Amygdala (tissue), 56 donors: ENCODE measurements at regions not wholly inside any gene's neighbourhood (a gene's known extent, or its start where the extent isn't known, plus 50 kb on each side); places are given as distances from the start of the nearest gene placed in this dataset.

Experiments used
- DNase-seq, 56 donors: peaks; one replicate each; lab custom pipeline; 2025; lab: John Stamatoyannopoulos, UW

DNA sequence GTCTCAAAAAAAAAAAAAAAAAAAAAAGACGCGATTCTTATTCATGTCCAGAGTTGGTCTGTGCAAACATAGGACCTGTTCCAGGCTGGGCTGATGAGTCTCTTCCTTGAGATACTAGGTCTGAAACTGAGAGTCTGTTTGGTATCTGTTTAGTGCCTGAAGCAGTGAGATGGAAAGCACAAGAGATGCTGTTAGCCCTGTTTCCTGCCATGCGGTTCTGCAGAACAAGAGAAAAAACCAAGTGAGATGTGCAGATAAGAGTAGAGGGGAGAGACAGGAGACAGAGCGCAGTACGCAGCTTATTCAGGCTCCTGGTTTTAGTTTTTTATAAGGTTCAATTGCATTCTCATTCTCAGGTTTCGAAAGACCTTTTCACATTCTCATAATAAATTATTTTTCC is 85.8 kb upstream of the PRKCQ start:
- no peak for DNase-seq

DNA sequence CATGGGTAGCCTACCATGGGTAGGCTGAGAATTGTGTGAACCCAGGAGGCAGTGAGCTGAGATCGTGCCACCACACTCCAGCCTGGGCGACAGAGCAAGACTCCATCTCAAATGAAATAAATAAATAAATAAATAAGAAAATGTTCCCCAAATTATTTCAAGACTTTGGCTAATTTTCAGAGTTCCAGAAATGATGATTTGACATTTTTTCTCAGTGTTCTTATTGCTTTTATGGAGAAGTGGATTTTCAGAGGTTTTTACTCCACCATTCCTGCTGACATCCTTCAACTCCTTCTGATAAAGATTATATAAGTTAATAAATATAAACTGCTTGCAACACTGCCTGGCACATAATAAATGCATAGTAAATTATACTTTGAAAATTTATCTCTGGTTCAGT is 80.4 kb upstream of the PRKCQ start:
- DNase-seq, result no peak

DNA sequence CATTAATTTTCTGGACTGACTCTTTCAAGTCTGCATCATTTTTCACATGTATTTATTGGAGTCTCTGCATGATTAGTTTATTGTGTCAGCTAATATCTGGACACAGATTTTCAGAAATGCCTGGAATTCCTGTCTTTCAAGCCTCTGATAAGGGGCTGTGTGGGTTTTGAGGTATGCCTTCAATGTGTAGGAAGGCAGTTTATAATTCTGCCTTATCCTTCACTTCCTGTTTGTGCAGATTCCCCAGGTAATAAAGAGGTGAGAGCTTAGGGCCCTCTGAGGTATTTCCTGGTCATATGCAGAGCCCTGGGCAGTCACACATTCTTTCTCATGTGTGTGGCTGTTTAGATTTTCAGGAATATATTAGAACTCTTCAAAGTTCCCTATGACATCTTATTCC is 79.4 kb upstream of the PRKCQ start:
- no peak for DNase-seq

DNA sequence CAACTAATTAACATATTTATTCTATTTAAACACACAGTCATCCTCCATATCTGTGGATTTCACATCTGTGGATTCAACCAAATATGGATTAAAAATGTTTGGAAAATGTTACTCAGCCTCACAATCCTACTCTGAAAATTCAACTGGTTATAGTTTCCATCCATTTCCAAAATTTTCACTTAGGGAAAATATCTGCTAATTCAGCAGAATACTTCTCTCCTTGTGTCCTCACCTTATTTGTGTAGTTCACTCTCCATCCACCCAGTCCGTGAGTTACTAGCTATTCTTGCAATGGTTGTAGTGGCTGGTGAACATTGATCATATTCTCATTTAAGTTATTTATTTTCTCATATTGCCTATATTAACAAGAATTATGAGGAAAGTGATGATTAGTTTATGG is 77.6 kb upstream of the PRKCQ start:
- DNase-seq, result no peak

DNA sequence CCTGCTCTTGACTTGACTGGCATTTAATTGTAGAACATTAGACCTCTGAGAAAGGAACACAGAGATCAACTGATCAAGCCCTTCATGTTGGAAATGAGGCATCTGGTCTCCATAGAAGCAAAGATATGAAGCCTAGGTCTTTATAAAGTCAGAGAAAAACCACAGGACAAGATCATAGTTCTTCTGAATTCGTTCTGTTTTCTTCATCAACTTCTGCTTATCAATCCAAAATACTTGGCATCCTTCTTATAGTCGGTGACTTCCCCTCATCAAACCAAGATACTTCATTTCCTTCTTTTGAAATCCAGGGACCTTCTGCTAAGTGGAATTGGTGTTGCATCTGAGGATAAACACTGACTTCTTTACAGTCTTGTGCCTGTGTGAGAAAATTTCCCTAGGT is 77.1 kb upstream of the PRKCQ start:
- no peak for DNase-seq

DNA sequence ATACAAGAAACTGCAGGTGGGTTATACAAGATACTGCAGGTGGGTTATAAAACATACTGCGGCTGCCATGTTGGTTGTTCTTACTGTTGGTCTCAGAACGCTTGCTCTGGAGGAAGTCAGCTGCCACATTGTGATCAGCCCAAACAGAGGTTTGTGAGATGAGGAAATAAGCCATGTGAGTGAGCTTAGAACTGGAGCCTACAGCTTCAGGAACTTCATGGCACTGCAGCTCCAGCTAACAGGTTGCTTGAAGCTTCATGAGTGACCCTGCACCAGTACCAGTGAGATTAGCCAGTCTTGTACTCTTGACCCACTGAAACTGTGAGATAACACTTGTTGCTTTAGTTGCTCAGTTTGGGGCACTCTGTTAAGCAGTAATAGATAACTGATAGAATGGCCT is 74.5 kb upstream of the PRKCQ start:
- no peak for DNase-seq

DNA sequence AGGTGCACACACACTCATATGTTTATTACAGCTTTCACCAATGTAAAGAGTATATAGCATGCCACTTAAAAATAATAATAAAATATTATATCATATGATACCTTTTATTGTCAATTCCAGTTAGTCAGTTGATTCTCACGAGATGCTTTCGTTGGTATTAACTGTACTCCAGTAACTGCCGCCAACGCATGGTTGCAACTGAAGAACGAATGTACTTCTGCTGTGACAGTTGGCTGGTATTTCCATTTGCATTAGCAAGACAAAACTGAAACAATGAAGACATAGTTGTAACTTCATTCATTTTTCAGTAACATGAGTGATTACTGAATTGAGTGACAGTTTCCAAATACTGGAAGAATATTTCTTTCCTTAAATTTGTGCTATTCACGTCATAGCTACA is 70.5 kb upstream of the PRKCQ start:
- no peak for DNase-seq

DNA sequence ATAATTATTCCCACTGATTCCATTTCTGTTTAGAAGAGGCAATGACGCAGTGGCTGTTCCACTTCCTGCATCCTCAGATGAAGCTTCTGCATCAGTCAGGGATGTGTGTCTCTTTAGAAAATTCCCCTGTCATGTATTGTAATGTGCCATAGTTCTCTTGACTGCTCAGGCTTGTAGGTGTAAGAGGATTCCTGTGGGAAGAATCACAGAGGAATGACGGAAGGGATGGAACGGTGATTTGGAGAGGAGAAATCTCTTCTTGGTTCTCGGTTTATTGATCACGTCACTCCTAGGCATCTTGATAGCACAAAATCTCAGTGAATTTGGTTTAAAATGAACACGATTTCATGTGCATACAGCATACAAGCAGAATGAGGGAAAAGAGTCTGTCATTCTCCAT is 69.8 kb upstream of the PRKCQ start:
- no peak for DNase-seq

DNA sequence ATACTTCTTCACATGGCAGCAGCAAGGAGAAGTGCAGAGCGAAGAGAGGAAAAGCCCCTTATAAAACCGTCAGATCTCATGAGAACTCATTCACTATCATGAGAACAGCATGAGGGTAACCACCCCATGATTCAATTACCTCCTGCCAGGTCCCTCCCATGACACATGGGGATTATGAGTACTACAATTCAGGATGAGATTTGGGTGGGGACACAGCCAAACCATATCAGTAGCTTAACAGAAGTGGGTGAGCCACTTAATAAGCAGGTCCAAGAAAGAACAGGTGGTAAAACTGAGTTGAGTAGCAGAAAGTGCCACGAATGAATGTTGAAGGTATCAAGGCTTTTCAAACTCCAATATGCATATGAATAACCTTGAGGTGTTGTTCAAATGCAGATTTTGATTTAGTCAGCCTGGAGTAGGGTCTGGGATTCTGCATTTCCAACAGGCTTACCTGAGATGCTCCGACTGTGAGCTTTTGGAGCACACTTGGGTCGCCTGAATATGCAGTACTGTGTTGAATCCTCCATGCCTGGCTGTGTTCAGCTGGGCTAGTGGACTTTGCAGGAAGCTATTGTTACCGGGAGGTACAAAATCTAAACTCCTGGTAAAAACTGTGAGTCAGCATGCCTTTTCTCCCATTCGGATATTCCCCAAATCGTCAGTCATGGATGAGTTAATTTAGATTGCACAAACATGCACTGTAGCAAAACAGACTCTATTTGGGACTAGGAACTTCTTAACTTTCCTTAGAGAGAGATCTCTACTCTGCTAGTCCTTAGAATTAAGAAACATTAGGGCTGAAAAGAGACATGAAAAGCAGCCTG is 69.0 kb upstream of the PRKCQ start:
- no peak for DNase-seq

DNA sequence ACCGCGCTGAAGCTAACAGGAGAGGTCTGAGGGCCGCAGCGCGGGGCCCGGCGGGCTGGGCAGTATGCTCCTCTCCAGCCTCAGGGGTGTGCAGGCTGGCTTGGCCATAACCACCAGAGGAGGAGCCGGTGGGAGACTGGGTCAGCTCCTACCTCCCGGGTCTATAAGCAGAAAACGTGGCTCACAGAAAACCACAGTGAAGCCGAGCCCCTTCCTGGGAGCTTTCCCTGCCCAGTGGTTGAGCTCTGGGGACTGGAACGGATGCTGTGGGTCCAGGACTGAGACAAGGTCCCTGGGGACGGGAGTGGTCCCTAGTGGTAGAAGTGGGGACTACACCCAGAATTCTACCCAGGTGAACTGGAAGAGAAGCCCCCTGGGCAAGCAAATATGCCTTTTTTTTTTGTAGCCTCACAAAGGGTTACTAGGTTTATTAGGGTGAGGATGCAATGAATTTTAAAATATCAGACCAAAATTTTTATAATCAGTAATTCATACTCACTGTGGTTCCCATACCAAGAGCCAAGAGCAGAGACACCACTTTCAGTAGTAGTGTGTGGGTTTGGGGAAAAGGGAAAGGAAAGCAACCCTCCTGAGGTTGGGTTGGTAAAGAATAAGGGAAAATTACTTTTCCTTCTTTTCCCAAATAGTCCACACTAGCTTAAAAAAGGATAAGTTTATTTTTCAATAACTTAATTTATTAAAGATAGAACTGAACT is 67.9 kb upstream of the PRKCQ start:
- peak in 45 of 56 donors; percentile 2 to 77 (median 36) for DNase-seq

DNA sequence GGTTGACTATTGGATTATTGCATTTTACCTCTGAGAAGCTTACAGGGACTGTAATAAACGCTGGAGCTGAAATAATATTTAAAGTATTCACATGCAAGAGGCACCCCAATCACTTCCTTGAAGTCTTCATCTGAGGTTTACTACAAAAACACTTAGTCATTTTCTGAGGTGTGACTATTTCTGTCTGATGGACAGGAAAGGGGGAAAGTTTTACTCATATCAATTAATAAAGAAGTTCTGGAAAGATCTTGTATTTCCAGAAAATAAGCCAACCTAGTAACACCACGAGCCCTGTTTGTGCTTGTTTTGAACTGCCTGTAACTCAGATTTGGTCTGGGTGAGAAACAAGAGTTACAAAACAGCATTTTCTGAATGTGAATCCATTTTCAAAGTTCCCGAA is 63.9 kb upstream of the PRKCQ start:
- no peak for DNase-seq

DNA sequence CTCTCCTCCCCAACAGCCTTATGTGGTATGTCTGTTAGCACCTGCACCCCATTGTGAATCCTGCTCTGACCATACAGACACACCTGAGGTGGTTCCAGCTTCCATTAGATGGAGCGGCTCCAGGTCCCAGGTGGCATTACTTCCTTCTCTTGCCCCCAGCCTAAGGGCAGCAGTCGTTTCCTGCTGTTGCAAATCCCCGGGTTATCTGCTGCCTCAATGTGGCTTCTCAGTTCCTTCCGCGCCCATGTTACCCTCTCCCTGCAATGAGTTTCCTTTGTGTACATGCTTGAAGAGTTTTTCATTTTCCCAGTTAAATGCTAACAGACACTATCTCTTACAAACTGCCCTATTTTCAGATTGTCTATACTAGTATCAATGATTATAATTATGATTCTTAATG is 62.8 kb upstream of the PRKCQ start:
- DNase-seq, result no peak

DNA sequence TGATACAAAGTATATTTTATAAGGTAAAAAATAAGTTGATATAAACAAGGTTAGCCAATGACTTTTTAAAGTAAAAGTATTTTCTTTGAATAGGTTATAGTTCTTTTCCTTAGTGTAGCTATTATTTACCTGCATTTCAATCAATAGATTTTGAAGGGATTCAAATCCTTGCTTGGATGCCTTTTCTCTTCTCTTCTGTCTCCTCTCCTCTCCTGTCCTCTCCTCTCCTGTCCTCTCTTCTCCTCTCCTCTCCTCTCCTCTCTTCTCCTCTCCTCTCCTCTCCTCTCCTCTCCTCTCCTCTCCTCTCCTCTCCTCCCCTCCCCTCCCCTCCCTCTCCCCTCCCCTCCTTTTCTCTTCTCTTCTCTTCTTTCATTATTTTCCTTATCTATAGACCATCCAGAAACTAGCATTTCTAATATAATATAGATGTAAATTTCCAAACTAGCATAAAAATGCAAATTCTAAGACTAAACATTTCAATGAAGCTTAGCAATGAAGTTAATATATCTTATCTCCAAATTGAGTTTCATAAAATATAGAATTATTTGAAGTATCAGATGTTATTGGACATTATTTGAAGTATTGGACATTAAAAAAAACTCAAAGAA is 60.5 kb upstream of the PRKCQ start:
- no peak for DNase-seq

DNA sequence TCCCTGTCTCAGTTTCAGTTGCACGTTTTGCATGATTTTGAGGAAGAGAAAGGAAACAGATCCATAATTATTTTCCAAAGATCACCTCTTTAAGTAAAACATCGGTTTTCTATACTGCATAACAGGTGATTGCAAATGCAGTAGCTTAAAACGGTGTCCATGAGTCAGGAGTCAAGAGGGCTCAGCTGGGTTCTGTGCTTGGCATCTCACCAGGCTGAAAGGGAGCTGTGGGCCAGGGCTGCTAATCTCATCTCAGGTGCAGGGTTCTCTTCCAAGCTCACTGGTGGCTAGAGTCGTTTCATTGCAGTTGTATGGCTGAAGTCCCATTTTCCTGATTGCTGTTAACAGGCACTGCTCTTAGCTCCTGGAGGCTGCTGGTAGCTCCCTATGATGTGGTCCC is 57.0 kb upstream of the PRKCQ start:
- no peak for DNase-seq

DNA sequence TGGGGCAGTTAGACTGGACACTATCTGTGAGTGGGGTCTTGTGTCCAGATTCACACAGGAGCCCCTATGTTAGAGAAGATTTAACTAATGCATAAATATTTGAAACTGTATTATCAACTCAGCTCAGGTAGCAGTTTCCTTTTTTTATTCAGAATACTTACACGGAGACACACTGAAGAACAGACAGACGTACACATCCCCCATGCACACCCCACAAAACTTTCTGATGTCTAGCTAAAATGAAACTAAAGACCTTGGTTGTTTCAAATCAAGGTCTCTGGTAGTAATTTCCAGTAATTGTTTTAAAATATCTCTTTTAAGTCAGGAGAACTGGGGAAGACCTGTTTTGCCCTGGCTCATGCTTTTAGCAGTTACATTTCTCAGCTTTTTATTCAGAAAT is 55.7 kb upstream of the PRKCQ start:
- DNase-seq, result no peak
